HUES48 (cell line): ENCODE measurements at regions not wholly inside any gene's neighbourhood (a gene's known extent, or its start where the extent isn't known, plus 50 kb on each side); places are given as distances from the start of the nearest gene placed in this dataset.

Experiments
- H3K27ac ChIP-seq: one replicate; pipeline ENCODE4 v1.7.0; 2013; ENCODE audit warnings: low read depth, low read length, inconsistent platforms
- H3K27me3 ChIP-seq: 2 replicates; pipeline ENCODE4 v1.6.1; 2013; ENCODE audit warnings: mild to moderate bottlenecking, low read length; ENCODE audit not compliant: control insufficient read depth, insufficient read depth
- H3K36me3 ChIP-seq: 2 replicates; pipeline ENCODE4 v1.6.1; 2013; ENCODE audit warnings: low read length; ENCODE audit not compliant: control insufficient read depth, insufficient read depth
- H3K4me1 ChIP-seq: 2 replicates; pipeline ENCODE4 v1.6.1; 2013; ENCODE audit warnings: mild to moderate bottlenecking, low read length; ENCODE audit not compliant: control insufficient read depth, insufficient read depth
- H3K4me3 ChIP-seq: 2 replicates; pipeline ENCODE4 v1.5.1; 2013; ENCODE audit warnings: mild to moderate bottlenecking, low read depth, low read length
- H3K9ac ChIP-seq: 2 replicates; pipeline ENCODE4 v1.6.1; 2013; ENCODE audit warnings: mild to moderate bottlenecking, low read depth, low read length, moderate library complexity
- H3K9me3 ChIP-seq: 2 replicates; pipeline ENCODE4 v1.6.1; 2013; ENCODE audit warnings: low read length; ENCODE audit not compliant: control insufficient read depth, insufficient read depth

DNA sequence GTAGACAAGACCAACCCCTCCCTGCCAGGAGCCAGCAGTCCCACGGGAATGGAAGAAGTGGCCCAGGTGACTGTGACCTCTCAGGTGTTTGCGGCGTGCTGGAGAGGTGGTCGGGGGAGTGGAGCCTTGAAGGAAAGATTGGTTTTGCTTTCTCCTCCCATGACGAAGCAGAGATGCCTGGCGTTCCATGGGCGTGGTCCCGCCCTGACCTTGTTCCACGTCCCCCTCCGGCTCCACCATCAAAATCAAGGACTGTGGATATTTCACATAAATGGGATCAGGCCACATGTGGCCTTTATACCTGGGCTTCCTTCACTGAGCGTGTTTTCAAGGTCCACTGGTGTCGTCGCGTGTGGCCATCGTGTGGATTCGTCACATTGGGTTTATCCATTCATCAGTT, 270.6 kb upstream of the TNRC6C start:
- Histone ChIP-seq H3K36me3 (no peaks in the 10 kb centered on the region), H3K27ac (no peak overlapping the region), H3K9me3 (no peaks in the 10 kb centered on the region), H3K4me1 (peaks cover 7% of the 10 kb centered on the region; the same call in 1 of the 2 replicates), H3K9ac (no peak overlapping the region), H3K4me3 (no peak overlapping the region), H3K27me3 (no peaks in the 10 kb centered on the region; the same call in 1 of the 2 replicates)

DNA sequence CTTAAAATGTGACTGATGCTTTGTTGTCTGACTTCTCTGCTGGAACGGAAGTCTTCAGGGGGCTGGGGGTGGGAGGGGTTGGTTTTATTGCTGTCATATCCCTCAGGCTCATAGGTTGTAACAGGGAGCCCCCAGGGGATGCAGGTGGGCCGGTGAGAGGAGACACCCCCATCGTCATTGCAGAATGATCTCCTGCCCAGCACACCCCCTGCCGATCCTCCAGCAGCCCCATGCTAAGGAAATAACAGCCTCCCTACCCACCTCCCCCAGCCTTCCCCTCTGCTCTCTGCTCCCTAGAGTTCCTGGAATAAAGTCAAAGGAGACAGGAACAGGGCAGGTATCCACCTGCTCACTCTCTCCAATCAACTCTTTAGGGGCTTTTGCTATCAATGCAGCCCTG, 270.1 kb upstream of the TNRC6C start:
- H3K9ac ChIP-seq, result no peak overlapping the region
- H3K27ac ChIP-seq, result no peak overlapping the region
- H3K4me3 ChIP-seq, result no peak overlapping the region
- H3K9me3 ChIP-seq, result no peaks in the 10 kb centered on the region
- H3K4me1 ChIP-seq, result peaks cover 7% of the 10 kb centered on the region; the same call in 1 of the 2 replicates
- no peaks in the 10 kb centered on the region for H3K36me3 ChIP-seq
- H3K27me3 ChIP-seq, result no peaks in the 10 kb centered on the region; the same call in 1 of the 2 replicates

DNA sequence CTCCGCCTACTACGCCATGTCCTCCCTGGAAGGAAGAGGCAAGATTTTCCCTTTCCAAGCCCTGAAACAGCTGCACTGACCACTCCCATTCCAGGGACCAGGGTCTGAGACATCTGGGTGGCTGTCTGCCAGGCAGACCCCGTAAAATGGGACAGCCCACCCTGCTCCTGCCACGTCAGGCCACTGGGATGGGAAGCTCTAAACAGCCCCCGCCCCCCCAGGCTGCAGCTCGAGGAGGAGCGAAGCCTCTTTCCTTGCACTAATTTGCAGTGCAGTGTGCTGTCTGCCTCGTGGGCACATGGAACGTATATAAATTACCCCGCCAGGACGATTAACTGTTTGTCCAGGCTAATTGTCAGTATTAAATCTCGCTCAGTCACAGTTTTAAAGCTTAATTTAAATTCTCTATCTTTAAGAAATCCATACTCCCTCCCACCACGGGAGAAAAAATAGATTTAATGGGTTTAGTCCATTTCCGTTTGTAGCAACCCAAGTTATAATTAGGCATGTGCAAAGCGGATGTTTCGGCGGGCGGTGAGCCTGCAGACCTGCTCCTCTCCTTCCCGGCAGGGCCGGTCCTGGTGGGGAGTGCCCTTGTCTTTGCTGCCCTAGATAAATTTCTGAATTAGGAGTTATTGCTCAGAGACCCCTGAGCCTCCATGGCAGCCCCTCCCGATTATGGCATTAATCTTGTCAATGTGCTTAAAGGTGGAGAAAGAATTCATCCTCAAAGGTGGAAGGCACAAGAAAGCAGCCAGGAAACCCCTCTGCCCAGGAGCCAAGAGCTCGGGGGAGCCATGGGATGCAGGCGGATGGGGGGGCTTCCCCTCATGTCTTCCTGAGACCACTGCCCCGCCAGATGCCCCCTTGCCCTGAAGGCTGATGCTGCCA, 268.0 kb upstream of the TNRC6C start:
- Histone ChIP-seq H3K4me1 (peaks cover under 1% of the 10 kb centered on the region; the same call in 1 of the 2 replicates), H3K9me3 (no peaks in the 10 kb centered on the region), H3K9ac (no peak overlapping the region), H3K4me3 (no peak overlapping the region), H3K27ac (no peak overlapping the region), H3K36me3 (no peaks in the 10 kb centered on the region), H3K27me3 (peaks cover 14% of the 10 kb centered on the region)

DNA sequence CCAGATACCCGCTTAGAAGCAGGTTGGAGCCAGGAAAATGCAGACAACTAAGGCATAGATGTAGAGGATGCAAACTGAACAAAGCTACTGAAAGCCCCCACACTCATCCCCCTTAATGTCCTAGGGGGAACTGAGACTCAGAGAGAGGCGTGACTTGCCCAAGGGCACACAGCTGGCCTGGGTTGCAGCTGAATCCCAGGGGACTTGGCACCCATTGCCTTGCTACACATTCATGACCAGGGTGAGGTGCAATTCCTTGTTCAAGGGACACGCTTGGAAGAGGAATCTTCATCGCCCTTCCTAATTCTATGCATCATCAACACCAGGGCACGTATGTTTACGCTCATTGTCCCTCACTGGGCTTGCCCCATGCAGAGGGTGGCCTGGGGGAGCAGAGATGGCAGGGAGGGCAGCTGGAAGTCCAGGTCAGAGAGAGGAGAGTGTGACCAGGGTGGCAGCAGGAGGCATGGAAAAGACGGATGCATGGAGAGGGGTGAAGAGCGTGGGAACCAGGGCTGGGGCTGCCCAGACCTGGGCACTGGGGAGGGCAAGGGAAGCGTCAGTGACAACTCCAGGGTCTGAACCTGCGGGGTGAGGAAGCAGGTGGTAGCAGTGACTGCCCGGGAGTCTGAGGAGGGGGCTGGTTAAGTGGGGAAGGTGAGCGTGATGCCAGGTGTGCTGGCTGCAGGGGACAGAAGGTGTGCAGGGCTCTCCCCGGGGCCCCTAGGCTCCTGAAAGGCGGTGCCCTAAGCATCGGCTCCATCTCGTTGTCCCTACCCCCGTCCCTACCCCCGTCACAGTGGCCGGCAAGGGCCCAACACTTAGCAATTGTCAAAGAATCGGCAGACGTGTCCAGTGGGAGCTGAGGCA, 267.1 kb upstream of the TNRC6C start:
- Histone ChIP-seq H3K9me3 (no peaks in the 10 kb centered on the region), H3K4me1 (peaks cover 5% of the 10 kb centered on the region; the same call in 1 of the 2 replicates), H3K27me3 (peaks cover 19% of the 10 kb centered on the region), H3K9ac (no peak overlapping the region), H3K36me3 (no peaks in the 10 kb centered on the region), H3K4me3 (no peak overlapping the region), H3K27ac (no peak overlapping the region)

DNA sequence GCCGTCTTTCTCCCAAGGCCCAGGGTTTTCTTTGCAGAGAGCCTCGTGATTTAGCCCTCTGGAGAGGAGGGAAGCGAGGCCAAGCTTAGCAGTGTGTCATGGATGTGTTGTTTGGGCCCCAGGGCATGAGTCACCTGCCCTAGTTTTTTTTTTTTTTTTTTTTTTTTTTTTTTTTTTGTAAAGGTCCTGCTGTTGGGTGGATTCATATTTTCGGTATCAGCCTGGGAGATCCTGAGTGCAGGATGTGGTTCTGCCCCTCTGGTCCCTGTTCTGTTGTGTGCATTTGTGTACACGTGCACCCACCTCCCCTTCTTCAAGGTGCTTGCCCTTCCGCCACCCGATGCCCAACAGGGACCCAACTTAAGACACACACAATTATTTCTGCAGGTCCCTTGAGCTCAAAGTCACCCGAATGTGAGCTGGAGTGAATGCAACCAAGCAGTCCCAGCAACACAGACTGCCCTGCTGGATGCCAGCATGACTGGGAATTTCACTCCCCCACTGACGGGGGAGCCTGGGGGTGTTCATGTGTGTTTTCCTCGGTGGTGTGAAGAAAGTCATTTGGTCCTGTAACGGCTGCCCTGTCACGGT, 265.8 kb upstream of the TNRC6C start:
- no peak overlapping the region for H3K27ac ChIP-seq
- H3K9me3 ChIP-seq, result no peaks in the 10 kb centered on the region
- no peak overlapping the region for H3K9ac ChIP-seq
- peaks cover 30% of the 10 kb centered on the region for H3K27me3 ChIP-seq
- no peaks in the 10 kb centered on the region for H3K36me3 ChIP-seq
- peaks cover 11% of the 10 kb centered on the region; the same call in 1 of the 2 replicates for H3K4me1 ChIP-seq
- no peak overlapping the region for H3K4me3 ChIP-seq

DNA sequence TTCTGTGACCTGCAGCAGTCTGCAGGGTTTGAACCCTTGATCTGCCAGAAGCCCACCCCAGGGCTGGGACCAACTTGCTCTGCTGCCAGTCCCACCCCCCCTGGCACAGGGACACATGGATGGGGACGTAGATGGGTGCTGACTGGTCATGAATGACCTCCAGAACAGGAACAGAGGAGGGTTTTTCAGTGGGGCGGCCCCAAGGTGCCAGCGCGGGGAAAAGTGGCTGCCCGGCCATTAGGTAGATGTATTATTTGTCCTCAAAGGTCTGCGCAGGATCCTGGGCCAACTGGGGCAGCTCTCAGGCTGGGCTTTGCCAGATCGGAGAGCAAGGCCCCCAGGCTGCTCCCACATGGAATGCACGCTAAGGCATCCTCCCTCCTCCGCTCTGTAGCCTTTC, 265.2 kb upstream of the TNRC6C start:
- H3K4me3 ChIP-seq, result no peak overlapping the region
- no peaks in the 10 kb centered on the region for H3K36me3 ChIP-seq
- no peak overlapping the region for H3K9ac ChIP-seq
- no peak overlapping the region for H3K27ac ChIP-seq
- no peaks in the 10 kb centered on the region for H3K9me3 ChIP-seq
- H3K4me1 ChIP-seq, result peaks cover 11% of the 10 kb centered on the region; the same call in 1 of the 2 replicates
- H3K27me3 ChIP-seq, result peaks cover 30% of the 10 kb centered on the region

DNA sequence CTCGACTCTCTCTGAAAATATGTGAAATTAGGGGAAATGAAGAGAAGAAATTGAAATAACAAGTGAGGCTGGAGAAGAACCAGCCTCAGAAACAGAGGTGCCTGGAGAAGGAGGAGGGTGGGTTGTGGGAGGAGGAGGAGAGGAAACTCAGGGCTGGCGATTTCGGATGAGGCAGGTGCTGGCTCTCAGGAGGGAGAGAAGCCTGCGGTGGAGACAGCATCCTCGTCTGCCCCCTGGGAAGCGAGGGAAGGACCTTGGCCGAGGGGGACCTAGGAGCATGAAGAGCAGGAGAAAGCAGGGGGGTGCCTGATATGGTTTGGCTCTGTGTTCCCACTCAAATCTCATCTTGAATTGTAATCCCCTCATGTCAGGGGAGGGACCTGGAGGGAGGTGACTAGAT, 264.7 kb upstream of the TNRC6C start:
- Histone ChIP-seq H3K4me3 (no peak overlapping the region), H3K27me3 (peaks cover 30% of the 10 kb centered on the region), H3K9ac (no peak overlapping the region), H3K27ac (no peak overlapping the region), H3K36me3 (no peaks in the 10 kb centered on the region), H3K4me1 (peaks cover 11% of the 10 kb centered on the region; the same call in 1 of the 2 replicates), H3K9me3 (no peaks in the 10 kb centered on the region)

DNA sequence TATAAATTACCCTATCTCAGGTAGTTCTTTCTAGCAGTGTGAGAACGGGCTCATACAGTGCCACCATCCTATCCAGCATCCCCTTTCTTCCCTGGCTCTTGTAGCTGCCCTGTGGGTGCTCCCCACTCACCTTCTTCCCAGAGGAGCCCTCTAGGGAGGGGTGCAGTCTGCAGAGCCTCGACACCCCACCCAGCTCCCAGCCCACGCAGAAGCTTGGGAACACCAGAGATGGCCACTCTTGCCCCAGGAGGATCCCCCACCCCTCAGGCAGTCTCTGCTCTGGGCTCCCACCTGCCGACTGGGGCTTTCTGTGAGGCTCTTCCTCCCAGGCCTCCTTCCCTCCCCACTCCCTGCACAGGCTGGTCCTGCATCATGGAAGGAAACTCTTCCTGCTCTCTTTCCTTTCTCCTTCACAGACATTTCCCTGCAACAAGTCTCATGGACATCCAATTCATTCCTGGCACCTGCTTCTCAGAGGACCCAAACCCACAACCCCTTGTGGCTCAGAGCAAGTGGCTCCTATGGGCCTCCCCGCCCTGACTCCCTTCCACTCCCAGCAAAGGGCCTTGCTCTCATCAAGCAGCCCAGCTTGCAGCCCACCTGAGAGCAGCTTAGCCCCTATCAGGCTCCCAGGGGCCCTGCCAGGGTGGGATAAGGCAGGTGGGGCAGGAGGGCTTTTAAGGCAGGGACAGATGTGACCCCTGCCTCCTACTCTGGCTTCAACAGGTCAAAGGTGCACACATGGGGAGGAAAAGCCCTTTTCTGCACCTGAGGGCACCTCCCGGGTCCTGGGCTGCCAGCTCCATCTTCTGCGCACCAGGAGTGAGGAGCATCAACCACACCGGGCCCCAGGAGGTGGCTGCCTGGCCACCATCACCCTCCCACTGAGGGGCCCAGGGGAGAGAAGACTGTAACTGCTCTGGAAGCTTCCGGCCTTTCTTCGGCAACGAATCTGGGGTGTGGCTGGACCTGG, 263.8 kb upstream of the TNRC6C start:
- H3K27me3 ChIP-seq, result peaks cover 30% of the 10 kb centered on the region
- H3K4me1 ChIP-seq, result peaks cover 11% of the 10 kb centered on the region; the same call in 1 of the 2 replicates
- no peak overlapping the region for H3K4me3 ChIP-seq

DNA sequence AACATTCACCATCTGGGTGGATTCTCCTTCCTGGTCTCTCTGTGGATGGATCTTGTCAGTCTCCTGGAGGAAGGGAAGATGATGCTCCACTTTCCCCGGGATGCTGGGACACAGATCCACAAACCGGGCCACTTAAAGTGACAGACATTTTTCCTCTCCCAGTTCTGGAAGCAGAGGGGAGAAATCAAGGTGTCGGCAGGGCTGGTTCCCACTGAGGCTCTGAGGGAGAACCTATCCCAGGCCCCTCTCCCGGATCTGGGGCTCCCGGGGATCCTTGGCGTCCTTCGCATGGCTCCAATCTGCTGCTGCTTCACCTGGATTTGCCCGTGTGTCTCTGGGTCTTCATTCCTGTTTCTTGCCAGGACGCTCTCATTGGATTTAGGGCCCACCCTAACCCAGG, 263.1 kb upstream of the TNRC6C start:
- H3K9me3 ChIP-seq, result no peaks in the 10 kb centered on the region
- H3K27ac ChIP-seq, result no peak overlapping the region
- no peak overlapping the region; the same call in 1 of the 2 replicates for H3K4me3 ChIP-seq
- H3K36me3 ChIP-seq, result no peaks in the 10 kb centered on the region
- peaks cover 30% of the 10 kb centered on the region for H3K27me3 ChIP-seq
- H3K4me1 ChIP-seq, result peaks cover 11% of the 10 kb centered on the region; the same call in 1 of the 2 replicates
- no peak overlapping the region for H3K9ac ChIP-seq

More for the DNA sequence above, 263.8 kb upstream of the TNRC6C start:
- no peak overlapping the region for H3K27ac ChIP-seq
- no peaks in the 10 kb centered on the region for H3K36me3 ChIP-seq
- H3K9me3 ChIP-seq, result no peaks in the 10 kb centered on the region
- no peak overlapping the region for H3K9ac ChIP-seq
